ENCODE measurements at regions not wholly inside any gene's neighbourhood (a gene's known extent, or its start where the extent isn't known, plus 50 kb on each side); places are given as distances from the start of the nearest gene placed in this dataset.

GRCh38 chr12:65764325-65764724, 60.0 kb upstream of the HMGA2 start:
- H3K27me3 ChIP-seq, result no peaks in the 10 kb centered on the region
- no peaks in the 10 kb centered on the region for H3K4me1 ChIP-seq
- intact Hi-C loops (cut with DNase I), result no loop called here
- no peak for DNase-seq (ENCODE audit: extremely low spot score in 2 of 2)
- no peak for TF ChIP-seq CTCF (IDR thresholded peaks at IDR 0.05)
- TF ChIP-seq POLR2AphosphoS5 (IDR thresholded peaks at IDR 0.05; ENCODE audit: insufficient read depth in 1 of 2, low read depth in 1 of 2), result no peak
- no peak for TF ChIP-seq POLR2A (IDR thresholded peaks at IDR 0.05)
- no peaks in the 10 kb centered on the region for H3K9me3 ChIP-seq
- H3K36me3 ChIP-seq, result no peaks in the 10 kb centered on the region
- H3K4me3 ChIP-seq, result no peak overlapping the region
- H3K27ac ChIP-seq, result no peak overlapping the region

- no peaks in the 10 kb centered on the region for H3K36me3 ChIP-seq
- no peaks in the 10 kb centered on the region for H3K27me3 ChIP-seq
- intact Hi-C loops (cut with DNase I), result no loop called here
- TF ChIP-seq POLR2A (IDR thresholded peaks at IDR 0.05), result no peak
- H3K9me3 ChIP-seq, result no peaks in the 10 kb centered on the region
- no peak overlapping the region for H3K27ac ChIP-seq
- no peaks in the 10 kb centered on the region for H3K4me1 ChIP-seq
- no peak for DNase-seq (ENCODE audit: extremely low spot score in 2 of 2)
- no peak overlapping the region for H3K4me3 ChIP-seq
Measured at GRCh38 chr12:65765436-65765813, 58.9 kb upstream of the HMGA2 start.

GRCh38 chr12:65769880-65770279, 54.4 kb upstream of the HMGA2 start:
- no peaks in the 10 kb centered on the region for H3K9me3 ChIP-seq
- intact Hi-C loops (cut with DNase I), result no loop called here
- no peak overlapping the region for H3K4me3 ChIP-seq
- no peak for DNase-seq (ENCODE audit: extremely low spot score in 2 of 2)
- no peaks in the 10 kb centered on the region for H3K36me3 ChIP-seq
- H3K27me3 ChIP-seq, result no peaks in the 10 kb centered on the region
- H3K4me1 ChIP-seq, result no peaks in the 10 kb centered on the region
- no peak for TF ChIP-seq POLR2AphosphoS5 (IDR thresholded peaks at IDR 0.05; ENCODE audit: insufficient read depth in 1 of 2, low read depth in 1 of 2)
- TF ChIP-seq POLR2A (IDR thresholded peaks at IDR 0.05), result no peak
- no peak for TF ChIP-seq CTCF (IDR thresholded peaks at IDR 0.05)
- H3K27ac ChIP-seq, result no peak overlapping the region

Measured in vagina (tissue), 2 donors.